Upper lobe of left lung (tissue), 4 donors: ENCODE measurements at regions not wholly inside any gene's neighbourhood (a gene's known extent, or its start where the extent isn't known, plus 50 kb on each side); places are given as distances from the start of the nearest gene placed in this dataset.
"Not testable (repeated sequence)": the region's sequence is repeated elsewhere in the genome, so short reads cannot be mapped to it uniquely, and the experiment has no call there.

Source experiments
- EP300 ChIP-seq, 4 donors: sonication (generic); formaldehyde crosslinking; IDR thresholded peaks; one replicate each; pipeline ENCODE4 v1.5.1; 2017; ENCODE audit warnings: antibody characterized with exemption in 4 of 4, control low read depth in 2 of 4
- POLR2A ChIP-seq, 4 donors: fragments of 450-650 bp; IDR thresholded peaks; one replicate each; pipeline ENCODE4 v1.5.1; 2016 to 2017; ENCODE audit warnings: antibody characterized with exemption in 4 of 4, mild to moderate bottlenecking in 2 of 4
- POLR2AphosphoS5 ChIP-seq, 2 donors: sonication (generic); formaldehyde crosslinking; IDR thresholded peaks; one replicate each; pipeline ENCODE4 v1.5.1; 2017; ENCODE audit warnings: antibody characterized with exemption in 2 of 2
- TF ChIP-seq, protein P1 (sequence below), 6 experiments: fragments of 450-650 bp in 4 of 6; fragments of 200-600 bp in 2 of 6; sonication (generic) in 2 of 6; IDR thresholded peaks; one replicate each; pipeline ENCODE4 v1.5.1; 2016 to 2019; ENCODE audit warnings: antibody characterized with exemption in 6 of 6

DNA sequence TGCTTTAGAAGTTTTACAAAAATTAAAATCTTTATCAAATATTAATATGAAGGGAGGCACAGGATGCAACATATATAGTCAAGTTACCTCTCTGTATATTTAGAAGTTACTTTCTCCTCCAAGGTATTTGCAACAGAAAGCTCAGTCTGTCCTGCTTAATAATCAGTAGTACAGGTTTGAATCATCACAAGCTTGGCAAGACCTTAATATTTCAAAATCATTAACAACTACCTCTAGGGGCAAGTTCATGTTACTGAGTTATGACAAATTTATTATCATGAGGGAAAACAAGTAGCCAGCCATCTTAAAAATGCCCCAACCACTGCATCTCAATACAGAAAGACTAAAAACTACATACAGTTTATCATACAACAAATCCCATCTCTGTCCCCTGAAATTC is 116.0 kb downstream of the PMAIP1 start:
- not testable (repeated sequence) for TF ChIP-seq POLR2A, EP300, POLR2AphosphoS5 (IDR thresholded peaks at IDR 0.05)
- TF ChIP-seq, protein P1, sequence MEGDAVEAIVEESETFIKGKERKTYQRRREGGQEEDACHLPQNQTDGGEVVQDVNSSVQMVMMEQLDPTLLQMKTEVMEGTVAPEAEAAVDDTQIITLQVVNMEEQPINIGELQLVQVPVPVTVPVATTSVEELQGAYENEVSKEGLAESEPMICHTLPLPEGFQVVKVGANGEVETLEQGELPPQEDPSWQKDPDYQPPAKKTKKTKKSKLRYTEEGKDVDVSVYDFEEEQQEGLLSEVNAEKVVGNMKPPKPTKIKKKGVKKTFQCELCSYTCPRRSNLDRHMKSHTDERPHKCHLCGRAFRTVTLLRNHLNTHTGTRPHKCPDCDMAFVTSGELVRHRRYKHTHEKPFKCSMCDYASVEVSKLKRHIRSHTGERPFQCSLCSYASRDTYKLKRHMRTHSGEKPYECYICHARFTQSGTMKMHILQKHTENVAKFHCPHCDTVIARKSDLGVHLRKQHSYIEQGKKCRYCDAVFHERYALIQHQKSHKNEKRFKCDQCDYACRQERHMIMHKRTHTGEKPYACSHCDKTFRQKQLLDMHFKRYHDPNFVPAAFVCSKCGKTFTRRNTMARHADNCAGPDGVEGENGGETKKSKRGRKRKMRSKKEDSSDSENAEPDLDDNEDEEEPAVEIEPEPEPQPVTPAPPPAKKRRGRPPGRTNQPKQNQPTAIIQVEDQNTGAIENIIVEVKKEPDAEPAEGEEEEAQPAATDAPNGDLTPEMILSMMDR (IDR thresholded peaks at IDR 0.05), result not testable (repeated sequence)
